Stimulated activated CD4-positive, alpha-beta T cell treated with anti-CD3 and anti-CD28 coated beads, Interleukin-12 subunit alpha, Interleukin-12 subunit beta, amount 100 ng/mL, for 24 hours (primary cell): ENCODE measurements at regions not wholly inside any gene's neighbourhood (a gene's known extent, or its start where the extent isn't known, plus 50 kb on each side); places are given as distances from the start of the nearest gene placed in this dataset.
"Not testable (repeated sequence)": the region's sequence is repeated elsewhere in the genome, so short reads cannot be mapped to it uniquely, and the experiment has no call there.

Source experiments
- DNase-seq, 2 experiments: peaks; one replicate each; pipeline ENCODE4 v3.0.0-alpha.2; 2020; ENCODE audit warnings: low read depth in 2 of 2

DNA sequence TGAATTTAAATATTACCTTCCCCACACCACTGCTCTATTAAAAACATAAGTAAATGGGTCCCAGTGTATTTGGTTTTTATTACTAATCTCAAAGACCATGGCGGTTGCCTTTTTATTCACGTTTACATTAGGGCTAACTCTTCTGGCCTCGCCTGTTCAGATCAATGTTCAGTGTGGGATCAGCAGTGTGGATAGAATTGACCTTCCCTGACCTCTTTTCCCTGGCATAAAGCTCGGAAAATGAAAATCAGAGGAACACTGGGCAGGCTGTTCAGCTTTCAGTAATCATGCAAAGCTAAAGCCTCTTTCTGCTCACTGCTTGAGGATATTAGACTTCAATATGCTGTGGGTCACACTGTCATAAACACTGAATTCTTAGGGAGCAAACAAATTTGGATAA, 422.6 kb upstream of the ONECUT1 start:
- no peak for DNase-seq

DNA sequence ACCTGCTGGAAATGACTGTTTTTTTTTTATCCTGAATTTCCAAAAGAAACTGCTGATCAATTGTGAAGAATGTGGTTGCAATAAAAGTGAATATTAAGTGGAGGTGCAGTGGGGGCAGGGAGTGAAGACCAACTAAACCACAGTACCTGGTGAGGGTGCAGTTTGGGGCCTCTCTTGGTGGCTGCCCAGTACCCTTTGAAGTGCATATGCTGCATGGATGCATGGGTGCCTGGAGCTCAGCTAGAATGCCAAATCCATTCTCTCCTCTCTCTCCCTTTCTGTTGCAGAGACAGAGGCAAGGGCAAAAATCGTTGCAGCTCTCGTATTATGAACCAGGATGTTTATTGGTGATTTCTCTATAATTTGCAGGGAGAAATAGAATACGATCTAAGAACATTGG, 420.5 kb upstream of the ONECUT1 start:
- DNase-seq = no peak

DNA sequence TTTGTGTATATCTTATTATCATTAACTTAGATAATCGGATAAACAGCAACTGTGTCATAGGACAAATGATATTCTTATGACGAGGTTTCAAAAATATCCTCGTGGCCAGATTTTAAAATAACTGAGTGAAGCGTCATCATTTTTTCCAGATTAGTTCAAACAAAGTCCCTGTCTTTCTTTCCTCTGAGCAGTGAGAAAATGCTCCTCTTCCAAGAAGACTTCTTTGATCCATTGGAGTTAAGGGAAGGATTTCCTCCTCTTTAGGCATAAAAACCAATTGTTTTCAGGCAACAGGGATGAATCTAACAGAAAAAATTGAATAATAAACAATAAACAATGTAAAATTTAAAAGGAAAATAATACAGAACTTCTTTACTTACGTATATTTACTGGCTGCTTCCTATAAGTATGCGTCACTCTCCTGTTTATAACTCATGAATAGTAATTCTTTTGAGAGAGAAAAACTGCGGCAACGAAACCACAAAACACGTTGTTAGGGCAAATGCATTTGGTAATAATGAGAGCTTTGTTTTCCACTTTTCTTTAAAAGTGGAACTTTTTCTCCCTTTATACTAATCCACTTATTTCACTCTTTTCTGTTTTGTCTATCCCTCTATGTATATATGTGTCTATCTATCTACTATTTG, 419.4 kb upstream of the ONECUT1 start:
- DNase-seq = no peak

DNA sequence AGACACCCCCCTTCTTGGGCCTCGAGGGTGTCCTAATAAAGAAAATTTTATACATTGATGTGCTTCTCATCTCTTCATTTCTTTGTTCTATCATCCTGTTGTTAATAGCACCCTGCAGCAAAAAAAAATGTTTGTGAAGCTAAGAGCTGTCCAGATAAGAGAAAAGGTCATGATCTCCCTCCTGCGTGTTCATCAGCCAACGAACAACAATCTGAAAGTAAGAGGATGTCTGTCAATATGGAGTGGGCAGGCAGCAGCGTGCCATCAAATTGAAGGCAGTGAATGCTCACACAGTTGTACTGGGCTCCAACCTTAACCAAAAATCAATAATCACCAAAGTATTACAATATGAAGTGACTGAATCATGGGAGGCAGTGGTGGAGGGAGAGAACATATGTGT, 418.6 kb upstream of the ONECUT1 start:
- no peak for DNase-seq

DNA sequence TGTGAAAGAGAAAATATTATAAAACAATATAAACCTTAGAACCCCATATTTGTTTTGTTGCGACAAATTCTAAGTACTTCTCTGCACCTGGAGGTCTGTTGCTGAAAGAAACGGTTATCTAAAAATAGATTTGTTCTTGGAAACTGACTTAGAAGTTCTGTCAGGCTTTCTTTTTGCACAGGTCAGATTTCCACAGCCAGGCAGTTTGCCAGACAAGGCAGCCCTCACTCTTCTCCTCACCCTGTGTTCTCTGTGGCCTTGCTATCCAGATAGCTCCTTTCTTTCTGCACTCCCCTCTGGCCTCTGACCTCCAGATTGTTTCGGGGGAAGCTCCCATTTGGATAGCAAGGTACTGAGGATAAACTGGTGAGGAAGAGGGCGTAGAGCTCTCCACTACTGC, 413.3 kb upstream of the ONECUT1 start:
- DNase-seq = no peak

DNA sequence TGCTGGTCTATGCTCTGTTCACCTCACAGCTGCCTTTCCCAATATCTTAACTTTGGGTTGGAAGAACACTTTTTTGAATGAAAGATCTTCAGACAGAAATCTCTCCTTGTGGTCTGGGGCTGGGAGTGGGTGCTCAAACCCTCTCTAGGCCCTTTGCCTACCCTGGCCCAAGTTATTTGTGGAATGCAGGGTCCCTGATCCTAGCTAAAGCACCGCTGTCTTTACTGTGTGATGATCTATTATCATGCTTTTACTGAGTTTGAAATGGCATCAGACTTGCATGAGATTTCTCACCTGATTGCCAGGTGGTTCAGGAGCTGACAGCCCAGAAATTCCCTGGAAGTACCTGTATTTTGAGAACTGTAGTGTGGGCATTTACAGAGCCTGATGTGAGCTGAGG, 412.7 kb upstream of the ONECUT1 start:
- DNase-seq = no peak

DNA sequence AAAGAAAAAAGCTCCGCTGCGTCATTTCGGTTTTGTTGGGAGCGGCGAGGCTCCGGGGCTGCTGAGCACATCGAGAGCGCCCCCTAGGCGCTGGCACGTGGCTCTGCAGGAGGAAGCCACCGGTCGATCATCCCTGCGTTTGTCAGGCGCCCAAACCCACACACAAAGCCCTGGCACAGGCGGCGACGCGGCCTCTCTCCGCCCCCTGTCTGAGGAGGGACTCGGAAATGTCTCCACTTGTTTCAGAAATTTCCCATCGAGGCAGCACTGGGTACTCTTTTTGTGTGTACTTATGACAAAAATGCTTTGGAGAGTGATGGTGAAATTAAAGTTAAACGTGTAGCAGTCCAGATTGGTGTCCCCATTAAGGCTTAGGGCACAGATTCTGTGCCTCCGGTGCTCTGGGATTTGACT, 407.3 kb upstream of the ONECUT1 start:
- DNase-seq = peak; percentile 18 to 36

DNA sequence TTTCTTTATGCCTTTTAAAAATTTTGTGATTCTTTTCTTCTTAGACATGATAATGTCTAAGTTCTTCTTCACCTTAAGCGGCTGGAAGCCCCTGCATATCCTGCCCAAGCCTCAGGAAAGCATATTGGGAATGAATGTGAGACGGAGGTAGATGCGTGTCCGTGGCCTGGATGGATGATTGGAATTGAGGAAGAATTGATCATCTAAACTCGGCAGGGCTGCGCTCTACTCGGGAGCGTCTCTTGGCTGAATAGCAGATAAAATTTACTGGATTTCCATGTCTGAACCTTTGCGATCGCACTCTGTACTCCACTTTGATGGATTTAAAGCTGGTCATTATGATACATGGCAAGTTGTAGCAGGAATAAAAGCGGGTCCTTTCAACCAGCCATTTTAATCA, 406.7 kb upstream of the ONECUT1 start:
- DNase-seq = no peak

DNA sequence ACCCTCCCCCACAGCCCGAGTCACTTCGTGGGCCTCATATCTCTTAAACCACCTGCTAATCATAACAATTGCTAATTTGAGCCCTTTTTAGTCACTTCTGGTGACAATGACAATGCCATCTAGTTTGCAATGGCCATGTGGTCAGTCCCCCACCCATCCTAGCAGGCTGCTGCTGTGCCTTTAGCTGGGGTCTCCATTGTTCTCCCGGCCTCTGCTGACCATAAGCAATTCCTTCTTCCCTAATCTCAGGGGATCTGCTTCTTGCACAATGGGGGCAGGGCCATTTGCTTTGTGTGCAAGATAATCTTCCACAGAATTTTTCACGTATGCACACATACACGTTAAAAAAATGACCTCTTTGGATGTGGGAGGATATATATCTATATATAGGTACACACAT, 406.1 kb upstream of the ONECUT1 start:
- DNase-seq = no peak

DNA sequence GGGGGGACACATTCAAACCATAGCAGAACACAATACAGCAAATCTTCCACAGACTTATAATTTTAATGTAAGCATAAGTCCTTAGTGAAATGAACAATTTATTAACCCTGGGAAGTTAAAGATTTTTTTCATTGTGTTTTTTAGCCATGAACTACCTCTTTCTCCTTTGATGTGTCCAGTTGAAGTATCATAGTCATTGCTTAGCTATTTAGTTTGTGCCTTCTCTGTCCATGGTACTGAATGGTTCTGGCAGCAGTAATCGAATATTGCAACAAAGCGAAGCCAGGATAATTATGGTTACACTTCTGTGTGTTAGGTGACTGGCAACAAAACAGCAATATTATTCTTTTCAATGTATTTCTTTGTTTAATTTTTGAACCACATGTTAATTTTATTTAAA, 403.0 kb upstream of the ONECUT1 start:
- no peak for DNase-seq

DNA sequence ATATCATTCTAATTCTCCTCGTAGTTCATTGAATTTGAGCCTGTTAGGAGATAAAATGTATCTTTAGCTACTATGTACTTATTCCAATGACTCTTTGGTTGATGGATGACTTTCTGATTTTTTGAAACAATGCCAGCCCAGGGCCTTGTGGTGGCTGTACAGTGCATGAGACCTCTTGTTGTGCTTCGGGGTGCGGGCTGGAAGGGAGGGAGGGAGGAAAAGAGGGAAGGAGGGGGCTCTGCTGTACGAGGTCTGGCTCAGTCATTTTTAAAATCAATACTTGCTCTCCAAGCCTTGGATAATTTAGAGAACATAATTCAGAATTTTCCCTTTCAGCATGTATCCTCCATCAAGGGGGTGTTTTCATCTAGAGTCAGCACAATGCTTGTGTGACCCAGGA, 399.7 kb upstream of the ONECUT1 start:
- no peak for DNase-seq

DNA sequence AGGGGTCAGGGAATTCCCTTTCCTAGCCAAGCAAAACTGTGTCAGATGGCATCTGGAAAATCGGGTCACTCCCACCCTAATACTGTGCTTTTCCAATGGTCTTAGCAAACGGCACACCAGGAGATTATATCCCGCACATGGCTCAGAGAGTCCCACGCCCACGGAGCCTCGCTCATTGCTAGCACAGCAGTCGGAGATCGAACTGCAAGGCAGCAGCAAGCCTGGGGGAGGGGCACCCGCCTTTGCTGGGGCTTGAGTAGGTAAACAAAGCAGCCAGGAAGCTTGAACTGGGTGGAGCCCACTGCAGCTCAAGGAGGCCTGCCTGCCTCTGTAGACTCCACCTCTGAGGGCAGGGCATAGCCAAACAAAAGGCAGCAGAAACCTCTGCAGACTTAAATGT, 393.3 kb upstream of the ONECUT1 start:
- DNase-seq = not testable (repeated sequence)

DNA sequence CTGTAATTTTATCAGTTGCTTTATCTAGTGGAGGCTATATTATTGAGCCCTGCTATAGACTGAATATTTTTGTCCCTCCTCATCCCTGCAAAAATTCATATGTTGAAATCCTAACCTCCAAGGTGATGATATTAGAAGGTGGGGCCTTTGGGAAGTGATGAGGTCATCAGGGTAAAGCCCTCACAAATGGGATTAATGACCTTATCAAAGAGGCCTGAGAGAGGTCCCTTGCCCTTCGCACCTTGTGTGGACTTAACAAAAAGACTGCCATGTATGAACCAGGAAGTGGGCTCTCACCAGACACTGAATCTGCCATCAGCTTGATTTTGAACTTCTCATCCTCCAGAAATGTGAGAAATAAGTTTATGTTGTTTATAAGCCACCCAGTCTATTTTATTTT, 381.4 kb upstream of the ONECUT1 start:
- DNase-seq = no peak

DNA sequence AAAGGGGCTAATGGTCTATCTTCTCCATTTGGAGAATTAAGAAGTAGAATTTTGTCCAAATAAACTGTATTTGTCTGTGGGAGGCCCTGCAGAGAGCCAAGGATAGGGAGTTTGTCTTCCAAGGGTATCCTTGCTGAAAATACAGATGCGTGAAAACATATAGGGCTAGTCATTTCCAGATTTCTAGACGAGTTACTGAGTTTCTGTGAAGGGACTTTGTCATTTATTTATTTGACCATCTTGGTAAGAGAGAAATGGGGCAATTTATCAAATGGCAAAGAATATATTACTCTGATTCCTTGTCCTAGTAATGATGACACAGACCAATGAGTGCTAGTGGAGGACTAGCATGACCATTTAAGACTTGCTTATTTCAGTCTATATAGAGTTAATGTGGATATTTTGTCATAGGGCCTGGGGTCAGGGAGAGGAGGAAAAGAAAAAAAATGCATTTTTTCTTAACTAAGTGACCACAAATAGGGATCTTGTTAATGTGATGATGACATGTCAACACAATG, 376.6 kb upstream of the ONECUT1 start:
- no peak for DNase-seq

DNA sequence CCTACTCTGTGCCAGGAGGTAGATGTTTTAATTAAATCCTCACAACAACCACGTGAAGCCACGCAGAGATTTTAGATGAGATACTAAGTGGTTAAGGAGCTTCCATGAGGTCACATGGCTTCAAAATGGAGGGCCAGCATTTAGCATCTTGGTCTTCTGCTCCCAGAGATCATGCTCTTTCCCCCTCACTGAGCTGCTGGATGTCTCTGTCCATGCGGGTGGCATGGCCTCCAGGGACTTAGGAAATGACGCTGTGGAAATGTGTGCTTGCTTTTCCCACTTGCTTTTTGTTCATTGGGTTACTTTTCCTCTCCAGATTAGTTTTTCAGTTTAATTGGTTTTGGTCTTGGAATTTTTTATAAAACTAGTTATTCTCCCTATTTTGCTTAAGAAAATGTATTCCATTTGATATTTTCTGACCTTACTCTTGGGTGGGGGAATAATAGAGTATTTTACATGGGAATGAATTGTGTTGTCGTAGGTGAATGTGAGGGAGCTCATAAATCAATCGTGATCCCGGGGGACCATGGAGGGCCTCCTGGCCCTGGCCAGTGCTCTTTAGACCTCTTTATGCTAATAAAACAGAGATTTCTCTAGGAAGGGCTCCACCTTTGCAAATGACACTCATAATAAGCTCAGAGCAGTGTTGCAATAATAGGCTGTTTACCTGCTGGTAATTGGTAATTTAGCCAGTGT, 376.0 kb upstream of the ONECUT1 start:
- DNase-seq = no peak

DNA sequence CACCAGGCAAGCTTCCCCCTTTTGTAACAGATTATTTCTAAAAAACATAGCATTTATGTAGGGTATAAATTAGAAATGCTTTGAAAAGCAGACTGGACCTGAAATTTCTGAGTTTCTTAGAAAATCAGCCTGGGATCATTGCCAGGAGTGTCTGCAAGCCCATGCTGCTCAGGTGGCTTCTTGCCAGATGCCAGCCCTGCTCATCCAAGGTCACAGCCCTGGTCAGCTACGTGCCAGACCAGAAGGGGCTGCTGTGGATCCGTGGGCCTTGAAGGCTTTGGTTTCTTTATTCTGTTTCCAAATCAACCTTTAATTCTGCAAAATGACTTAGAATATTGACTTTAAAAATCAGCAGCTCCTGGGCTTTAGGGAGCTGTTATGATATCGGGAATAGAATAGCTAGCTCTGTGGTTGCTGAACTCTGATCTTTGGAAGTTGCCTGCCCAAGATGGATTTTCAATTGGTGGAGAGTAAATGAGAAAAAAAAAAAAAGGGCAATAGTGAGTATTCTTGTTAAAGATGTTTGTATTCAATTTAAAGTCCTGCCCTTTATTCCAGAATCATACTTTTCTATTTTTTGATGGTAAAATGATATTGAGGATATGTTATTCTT, 370.1 kb upstream of the ONECUT1 start:
- no peak for DNase-seq

DNA sequence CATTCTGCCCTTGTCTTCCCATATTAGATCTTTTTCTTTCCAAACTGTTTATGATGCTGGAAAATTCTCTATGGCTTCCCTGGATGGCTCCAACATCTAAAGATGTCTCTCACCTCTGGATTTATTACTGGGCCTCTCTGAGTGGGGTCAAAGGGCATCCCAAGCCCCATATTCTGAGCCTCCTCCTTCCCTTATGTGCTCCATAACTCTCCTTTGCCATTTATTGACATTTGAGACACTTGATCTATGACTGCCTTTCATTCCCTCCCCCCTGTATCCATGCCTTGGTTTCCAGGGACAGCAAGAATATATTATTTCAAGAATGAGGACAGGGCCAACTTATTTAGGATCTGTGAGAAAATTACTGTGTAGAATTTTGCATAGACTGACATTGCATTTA, 369.3 kb upstream of the ONECUT1 start:
- no peak for DNase-seq

DNA sequence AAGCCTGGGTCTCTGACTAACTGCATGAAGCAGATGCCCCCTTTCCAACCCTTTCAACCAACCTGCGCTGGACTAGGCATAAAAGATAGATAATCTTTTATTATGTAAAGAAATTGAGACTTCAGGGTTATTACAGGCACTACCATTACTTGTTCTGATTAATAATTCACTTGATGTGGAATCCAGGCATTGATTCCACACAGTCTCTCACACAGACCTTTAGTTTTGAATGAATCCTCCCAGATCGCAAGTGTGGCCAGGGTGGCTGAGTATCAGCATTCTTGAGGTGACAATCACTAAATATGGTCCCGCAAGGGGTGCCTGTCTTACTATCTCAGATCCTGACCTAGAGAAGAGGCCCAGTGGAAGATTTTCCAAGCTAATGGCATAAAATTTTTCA, 368.9 kb upstream of the ONECUT1 start:
- no peak for DNase-seq

DNA sequence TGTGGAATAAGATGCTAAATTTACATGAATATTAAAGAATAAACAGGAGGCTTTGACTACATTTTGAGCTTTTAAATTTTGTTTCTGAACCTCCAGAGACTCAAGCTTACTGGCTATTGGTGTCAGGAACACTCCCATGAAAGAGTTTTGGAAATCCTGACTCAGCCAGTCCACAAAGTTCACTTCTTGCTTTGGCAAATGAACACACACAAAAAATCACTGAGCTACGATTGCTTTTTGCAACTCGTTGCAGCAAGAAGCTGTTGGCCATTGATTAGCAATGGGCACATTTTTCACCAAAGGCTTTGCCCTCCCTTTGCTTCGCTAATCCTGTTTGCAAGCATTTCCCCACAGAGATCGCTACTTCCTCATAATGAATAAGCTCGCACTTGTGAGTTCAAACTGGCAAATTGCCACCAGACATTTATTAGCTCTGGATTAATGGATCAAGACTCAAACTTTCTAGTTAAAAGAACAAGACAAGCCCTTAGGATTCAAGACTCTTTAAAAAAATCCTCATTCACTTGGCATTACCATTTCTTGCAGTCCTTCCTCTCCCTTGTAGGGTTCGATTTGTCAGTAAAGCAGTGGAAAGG, 343.2 kb upstream of the ONECUT1 start:
- DNase-seq = no peak

DNA sequence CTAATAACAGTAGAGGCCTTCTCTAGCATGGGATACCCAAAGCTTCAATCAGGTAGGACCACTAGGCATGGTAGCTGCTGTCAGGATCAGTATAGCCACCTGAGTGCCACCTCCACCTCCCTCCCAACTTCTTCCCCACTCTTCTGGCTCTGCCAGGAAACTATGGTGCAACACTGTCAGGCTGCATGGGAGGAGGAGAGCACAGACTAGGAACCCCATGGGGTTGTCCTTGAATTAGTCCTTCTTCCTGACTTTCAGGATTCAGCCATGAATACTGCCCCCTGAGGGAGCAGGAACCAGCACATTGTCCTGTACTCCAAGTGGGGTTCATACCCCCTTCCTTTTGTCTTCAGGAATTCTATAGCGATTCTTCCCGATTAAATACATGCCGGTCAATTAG, 340.8 kb upstream of the ONECUT1 start:
- no peak for DNase-seq

DNA sequence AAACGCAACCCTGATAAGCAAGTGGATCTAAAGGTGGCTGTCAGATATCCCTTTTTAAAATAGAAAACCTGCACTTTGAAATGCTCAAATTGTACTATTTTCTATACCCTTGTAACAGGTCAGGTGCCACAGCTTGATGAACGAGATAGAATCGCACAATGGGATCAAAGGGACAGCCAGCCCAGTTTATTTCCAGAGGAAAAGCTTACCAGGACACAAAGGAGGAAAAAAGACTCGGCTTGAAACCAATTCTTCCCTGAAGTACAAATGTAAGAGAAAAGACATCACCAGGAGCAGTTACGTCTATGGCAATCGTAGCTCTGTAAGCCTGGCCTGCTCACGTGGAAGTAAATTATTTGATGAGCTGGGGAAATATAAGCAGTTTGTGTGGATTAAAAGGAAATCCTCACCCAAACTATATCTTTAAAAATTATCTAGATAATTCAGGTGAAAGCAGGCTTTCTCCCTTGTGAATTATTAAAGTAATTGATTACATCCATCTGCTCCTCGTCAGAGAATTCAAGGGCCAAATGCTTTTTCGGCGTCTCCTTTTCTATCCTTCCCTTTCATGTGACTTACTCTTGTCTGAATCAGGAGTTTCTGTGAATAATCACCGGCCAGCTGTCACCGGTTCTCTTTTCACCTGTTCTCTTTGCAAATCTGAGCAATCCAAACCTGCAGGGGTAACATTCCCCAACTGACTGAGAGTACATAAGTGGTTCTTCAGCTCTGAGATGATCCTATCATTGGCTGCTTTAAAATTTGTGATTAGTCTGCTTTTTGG, 339.2 kb upstream of the ONECUT1 start:
- DNase-seq = no peak

DNA sequence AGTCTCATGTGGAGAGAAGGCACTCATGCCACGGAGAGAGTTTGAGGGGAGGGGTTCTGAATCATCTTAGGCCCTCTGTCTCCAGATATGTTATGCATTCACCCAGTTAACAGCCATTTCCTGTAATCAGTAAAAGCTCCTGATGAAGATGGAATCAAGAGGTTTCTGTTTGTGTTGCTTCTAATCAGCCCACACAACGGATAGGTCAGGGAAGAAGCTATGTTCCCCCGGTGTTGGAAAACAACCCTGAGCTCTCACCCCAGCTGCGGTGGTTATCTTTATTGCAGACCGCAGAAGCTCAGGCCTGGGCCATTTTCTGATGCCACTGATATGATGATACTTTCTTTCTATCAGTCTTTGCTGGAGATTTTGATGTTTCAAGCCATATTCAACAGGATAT, 338.5 kb upstream of the ONECUT1 start:
- no peak for DNase-seq
